Myocyte (in vitro differentiated cells): ENCODE measurements at regions not wholly inside any gene's neighbourhood (a gene's known extent, or its start where the extent isn't known, plus 50 kb on each side); places are given as distances from the start of the nearest gene placed in this dataset.
A peak's percentile ranks its signal among the peaks of the same experiment; 100 is the strongest.

Experiments
- DNase-seq: peaks from one replicate; pipeline ENCODE4 v3.0.0-alpha.2; 2012; ENCODE audit warnings: low read depth

- DNase-seq, result peak; percentile 31
Measured at GRCh38 chr18:34977838-34978532, 63.2 kb upstream of the MAPRE2 start.

- DNase-seq, result no peak
Measured at GRCh38 chr18:34978533-34978893, 62.7 kb upstream of the MAPRE2 start.

GRCh38 chr18:34978953-34979608 lies 62.1 kb upstream of the MAPRE2 start:
- peak; percentile 83 for DNase-seq

GRCh38 chr18:34981487-34981886 lies 59.7 kb upstream of the MAPRE2 start:
- no peak for DNase-seq

- no peak for DNase-seq
Measured at GRCh38 chr18:34985963-34986362, 55.2 kb upstream of the MAPRE2 start.

GRCh38 chr18:34990597-34990996 lies 50.6 kb upstream of the MAPRE2 start:
- DNase-seq, result peak; percentile 55

GRCh38 chr18:34991152-34991551 lies 50.1 kb upstream of the MAPRE2 start:
- no peak for DNase-seq
